Osteocyte (in vitro differentiated cells): ENCODE measurements at regions not wholly inside any gene's neighbourhood (a gene's known extent, or its start where the extent isn't known, plus 50 kb on each side); places are given as distances from the start of the nearest gene placed in this dataset.

Experiments used
- DNase-seq: peaks from one replicate; pipeline ENCODE4 v3.0.0; 2021; ENCODE audit warnings: mixed read lengths; ENCODE audit not compliant: unreplicated experiment; ENCODE audit errors: extremely low spot score
- H3K27ac Mint-ChIP-seq: one replicate; pipeline ENCODE4 v1.8.0; 2021; ENCODE audit warnings: mild to moderate bottlenecking, mixed read lengths; ENCODE audit not compliant: unreplicated experiment
- H3K27me3 Mint-ChIP-seq: one replicate; pipeline ENCODE4 v1.8.0; 2021; ENCODE audit warnings: mixed read lengths; ENCODE audit not compliant: unreplicated experiment
- H3K36me3 Mint-ChIP-seq: one replicate; pipeline ENCODE4 v1.8.0; 2021; ENCODE audit warnings: mixed read lengths; ENCODE audit not compliant: unreplicated experiment
- H3K4me1 Mint-ChIP-seq: one replicate; pipeline ENCODE4 v1.8.0; 2021; ENCODE audit warnings: mixed read lengths; ENCODE audit not compliant: unreplicated experiment
- H3K4me3 Mint-ChIP-seq: one replicate; pipeline ENCODE4 v1.8.0; 2021; ENCODE audit warnings: mild to moderate bottlenecking, moderate library complexity, mixed read lengths; ENCODE audit not compliant: unreplicated experiment
- H3K9me3 Mint-ChIP-seq: one replicate; pipeline ENCODE4 v1.8.0; 2021; ENCODE audit warnings: mixed read lengths; ENCODE audit not compliant: unreplicated experiment
- TF ChIP-seq, protein P1 (sequence below): fragments of 200-600 bp; sonication (generic); IDR thresholded peaks from 2 replicates; pipeline ENCODE4 v1.5.0; 2021; ENCODE audit warnings: antibody characterized with exemption, mild to moderate bottlenecking, moderate library complexity

DNA sequence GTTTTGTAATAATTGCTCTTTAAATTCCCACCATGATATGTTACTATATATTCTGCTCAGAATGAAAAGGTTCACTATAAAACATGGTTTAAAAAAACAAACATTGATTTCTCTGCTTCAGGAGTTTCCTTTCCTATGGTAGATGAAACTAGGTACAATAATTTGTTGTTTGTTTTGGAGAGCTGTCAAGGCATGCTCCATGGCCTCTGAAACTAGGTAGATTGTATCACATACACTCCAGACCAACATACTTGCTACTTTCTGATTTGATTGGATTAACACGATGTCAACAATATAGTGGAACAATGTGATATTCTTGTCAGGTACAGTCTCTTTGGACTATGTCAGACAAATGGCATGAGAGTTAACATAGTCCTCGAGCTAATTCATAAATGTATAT lies 452.7 kb upstream of the CDH9 start:
- Mint-ChIP-seq H3K27ac (no peak overlapping the region), H3K36me3 (no peaks in the 10 kb centered on the region), H3K4me3 (no peak overlapping the region), H3K27me3 (peaks cover 10% of the 10 kb centered on the region), H3K4me1 (no peaks in the 10 kb centered on the region), H3K9me3 (no peaks in the 10 kb centered on the region)
- no peak for DNase-seq
- TF ChIP-seq, protein P1, sequence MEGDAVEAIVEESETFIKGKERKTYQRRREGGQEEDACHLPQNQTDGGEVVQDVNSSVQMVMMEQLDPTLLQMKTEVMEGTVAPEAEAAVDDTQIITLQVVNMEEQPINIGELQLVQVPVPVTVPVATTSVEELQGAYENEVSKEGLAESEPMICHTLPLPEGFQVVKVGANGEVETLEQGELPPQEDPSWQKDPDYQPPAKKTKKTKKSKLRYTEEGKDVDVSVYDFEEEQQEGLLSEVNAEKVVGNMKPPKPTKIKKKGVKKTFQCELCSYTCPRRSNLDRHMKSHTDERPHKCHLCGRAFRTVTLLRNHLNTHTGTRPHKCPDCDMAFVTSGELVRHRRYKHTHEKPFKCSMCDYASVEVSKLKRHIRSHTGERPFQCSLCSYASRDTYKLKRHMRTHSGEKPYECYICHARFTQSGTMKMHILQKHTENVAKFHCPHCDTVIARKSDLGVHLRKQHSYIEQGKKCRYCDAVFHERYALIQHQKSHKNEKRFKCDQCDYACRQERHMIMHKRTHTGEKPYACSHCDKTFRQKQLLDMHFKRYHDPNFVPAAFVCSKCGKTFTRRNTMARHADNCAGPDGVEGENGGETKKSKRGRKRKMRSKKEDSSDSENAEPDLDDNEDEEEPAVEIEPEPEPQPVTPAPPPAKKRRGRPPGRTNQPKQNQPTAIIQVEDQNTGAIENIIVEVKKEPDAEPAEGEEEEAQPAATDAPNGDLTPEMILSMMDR: no peak

DNA sequence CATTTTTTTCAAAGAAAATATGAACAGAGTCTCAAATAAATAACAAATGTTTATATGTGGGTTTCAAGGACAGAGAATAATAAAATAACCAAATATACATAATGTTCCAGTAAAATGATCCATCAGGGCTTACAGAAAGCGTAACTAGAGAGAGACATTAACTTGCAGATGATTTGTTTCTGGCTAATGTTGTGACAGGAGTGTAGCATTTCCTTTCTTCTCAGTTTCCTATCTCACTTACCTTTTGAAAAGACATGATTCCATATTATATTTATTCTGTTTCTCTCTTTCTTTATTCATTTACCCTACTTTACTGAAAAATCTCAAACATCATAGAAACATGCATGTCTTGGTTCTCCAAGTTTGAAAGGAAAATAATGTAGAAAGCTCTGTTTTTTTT lies 451.3 kb upstream of the CDH9 start:
- Mint-ChIP-seq H3K36me3 (no peaks in the 10 kb centered on the region), H3K27me3 (peaks cover 10% of the 10 kb centered on the region), H3K4me3 (no peak overlapping the region), H3K27ac (no peak overlapping the region), H3K9me3 (no peaks in the 10 kb centered on the region), H3K4me1 (no peaks in the 10 kb centered on the region)
- TF ChIP-seq, protein P1: no peak
- no peak for DNase-seq

DNA sequence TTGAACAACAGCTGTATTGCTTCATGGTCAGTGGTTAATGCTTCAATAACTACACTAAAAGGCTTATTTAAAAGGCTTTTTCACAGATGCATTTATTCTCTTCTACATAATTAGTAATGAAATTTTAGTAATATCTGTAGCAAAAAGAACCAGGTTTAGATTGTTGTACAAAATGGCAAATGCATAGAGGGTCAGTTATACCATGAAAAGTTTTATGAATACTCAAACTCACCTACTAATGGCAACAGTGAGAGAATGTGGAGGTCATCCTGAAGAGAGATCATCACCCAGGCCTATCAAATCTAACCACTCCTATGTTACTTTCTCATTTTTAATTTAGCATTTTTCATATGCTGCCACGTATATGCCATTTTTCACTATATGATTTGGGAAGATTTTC lies 444.3 kb upstream of the CDH9 start:
- H3K27ac Mint-ChIP-seq: no peak overlapping the region
- no peaks in the 10 kb centered on the region for H3K36me3 Mint-ChIP-seq
- H3K4me3 Mint-ChIP-seq: no peak overlapping the region
- DNase-seq: no peak
- H3K4me1 Mint-ChIP-seq: no peaks in the 10 kb centered on the region
- TF ChIP-seq, protein P1: no peak
- peaks cover 5% of the 10 kb centered on the region for H3K9me3 Mint-ChIP-seq
- H3K27me3 Mint-ChIP-seq: peaks cover 4% of the 10 kb centered on the region

DNA sequence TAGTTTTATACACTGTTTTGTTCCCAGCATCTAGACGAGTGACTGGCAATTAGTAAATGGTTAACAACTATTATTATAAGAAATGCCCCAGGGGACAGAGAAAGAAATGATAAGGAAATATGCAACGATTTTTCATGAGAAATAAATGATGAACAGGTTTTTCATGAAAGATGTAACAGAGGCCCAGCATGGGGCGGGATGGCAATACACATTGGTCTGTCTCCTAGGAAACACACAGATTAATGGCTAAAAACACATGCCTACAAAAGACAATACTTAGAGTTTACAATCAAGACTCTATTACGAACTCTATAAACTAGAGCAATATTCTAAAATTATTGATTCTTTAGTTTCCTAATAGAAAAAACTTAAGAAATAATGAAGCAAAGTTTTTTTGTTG lies 441.5 kb upstream of the CDH9 start:
- TF ChIP-seq, protein P1: no peak
- Mint-ChIP-seq H3K27me3 (no peaks in the 10 kb centered on the region), H3K4me3 (no peak overlapping the region), H3K36me3 (no peaks in the 10 kb centered on the region), H3K9me3 (peaks cover 24% of the 10 kb centered on the region), H3K27ac (no peak overlapping the region), H3K4me1 (no peaks in the 10 kb centered on the region)
- no peak for DNase-seq

DNA sequence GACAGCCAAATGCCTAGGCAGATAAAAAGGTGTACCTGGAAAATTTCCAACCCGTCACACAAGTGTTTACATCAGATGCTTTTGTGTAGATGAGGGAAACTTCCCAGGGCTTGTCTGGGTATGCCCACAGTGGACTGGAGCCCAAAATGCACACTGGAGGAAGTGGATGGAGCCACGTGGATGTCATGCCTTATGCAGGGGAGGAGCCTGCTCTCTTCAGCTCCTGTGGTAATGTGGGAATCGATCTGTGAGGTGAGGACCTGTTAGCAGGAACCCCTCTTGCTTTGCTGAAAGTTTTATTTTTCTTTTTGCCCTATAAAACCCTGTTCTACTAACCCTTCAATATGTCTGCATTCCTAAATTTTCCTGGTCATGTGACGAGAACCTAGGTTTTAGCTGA lies 439.2 kb upstream of the CDH9 start:
- Mint-ChIP-seq H3K9me3 (peaks cover 24% of the 10 kb centered on the region), H3K4me3 (no peak overlapping the region), H3K27ac (no peak overlapping the region), H3K27me3 (no peaks in the 10 kb centered on the region), H3K4me1 (peaks cover 3% of the 10 kb centered on the region), H3K36me3 (no peaks in the 10 kb centered on the region)
- DNase-seq: no peak
- TF ChIP-seq, protein P1: no peak
